Prostate gland (tissue), 2 donors: ENCODE measurements at regions not wholly inside any gene's neighbourhood (a gene's known extent, or its start where the extent isn't known, plus 50 kb on each side); places are given as distances from the start of the nearest gene placed in this dataset.

ENCODE experiments used
- POLR2A ChIP-seq: fragments of 450-650 bp; IDR thresholded peaks from one replicate; pipeline ENCODE4 v1.6.1; 2016; ENCODE audit warnings: antibody characterized with exemption, mild to moderate bottlenecking
- POLR2AphosphoS5 ChIP-seq: sonication (generic); formaldehyde crosslinking; IDR thresholded peaks from one replicate; pipeline ENCODE4 v1.6.1; 2017; ENCODE audit warnings: antibody characterized with exemption
- TF ChIP-seq, protein P1 (sequence below), 4 experiments: fragments of 200-600 bp in 2 of 4; fragments of 450-650 bp in 2 of 4; sonication (generic) in 2 of 4; IDR thresholded peaks; 1 replicate in 3 of 4; 2 replicates in 1 of 4; pipeline ENCODE4 v1.5.1; 2016 to 2019; ENCODE audit warnings: antibody characterized with exemption in 4 of 4, mild to moderate bottlenecking in 2 of 4, moderate library complexity in 2 of 4

DNA sequence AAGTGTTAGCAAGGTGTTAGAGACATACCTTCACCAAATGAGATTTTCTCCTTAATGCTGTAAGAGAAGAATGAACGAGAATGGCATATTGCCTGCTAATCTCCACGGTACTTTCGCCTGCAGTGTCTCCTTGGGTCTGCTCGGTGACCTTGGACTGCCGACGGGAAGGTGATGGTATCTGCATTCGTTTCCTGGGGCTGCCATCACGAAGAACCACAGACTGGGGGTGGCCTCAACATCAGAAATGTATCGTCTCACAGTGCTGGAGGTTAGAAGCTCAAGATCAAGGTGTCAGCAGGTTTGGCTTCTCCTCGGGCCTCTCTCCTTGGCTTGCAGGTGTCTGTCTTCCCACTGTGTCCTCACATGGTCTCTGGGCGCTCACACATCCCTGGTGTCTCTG lies 86.3 kb upstream of the TNRC6C start:
- TF ChIP-seq, protein P1, sequence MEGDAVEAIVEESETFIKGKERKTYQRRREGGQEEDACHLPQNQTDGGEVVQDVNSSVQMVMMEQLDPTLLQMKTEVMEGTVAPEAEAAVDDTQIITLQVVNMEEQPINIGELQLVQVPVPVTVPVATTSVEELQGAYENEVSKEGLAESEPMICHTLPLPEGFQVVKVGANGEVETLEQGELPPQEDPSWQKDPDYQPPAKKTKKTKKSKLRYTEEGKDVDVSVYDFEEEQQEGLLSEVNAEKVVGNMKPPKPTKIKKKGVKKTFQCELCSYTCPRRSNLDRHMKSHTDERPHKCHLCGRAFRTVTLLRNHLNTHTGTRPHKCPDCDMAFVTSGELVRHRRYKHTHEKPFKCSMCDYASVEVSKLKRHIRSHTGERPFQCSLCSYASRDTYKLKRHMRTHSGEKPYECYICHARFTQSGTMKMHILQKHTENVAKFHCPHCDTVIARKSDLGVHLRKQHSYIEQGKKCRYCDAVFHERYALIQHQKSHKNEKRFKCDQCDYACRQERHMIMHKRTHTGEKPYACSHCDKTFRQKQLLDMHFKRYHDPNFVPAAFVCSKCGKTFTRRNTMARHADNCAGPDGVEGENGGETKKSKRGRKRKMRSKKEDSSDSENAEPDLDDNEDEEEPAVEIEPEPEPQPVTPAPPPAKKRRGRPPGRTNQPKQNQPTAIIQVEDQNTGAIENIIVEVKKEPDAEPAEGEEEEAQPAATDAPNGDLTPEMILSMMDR (IDR thresholded peaks at IDR 0.05), result no peak
- TF ChIP-seq POLR2A (no peak), POLR2AphosphoS5 (no peak)
